Muscle of arm (tissue), 1 donor: ENCODE measurements at regions not wholly inside any gene's neighbourhood (a gene's known extent, or its start where the extent isn't known, plus 50 kb on each side); places are given as distances from the start of the nearest gene placed in this dataset.
A peak's percentile ranks its signal among the peaks of the same experiment; 100 is the strongest.

Source experiments
- DNase-seq: peaks from one replicate; pipeline ENCODE4 v3.0.0-alpha.2; 2013

GRCh38 chr11:101211407-101211975 lies 81.9 kb upstream of the PGR start:
- no peak for DNase-seq

DNA sequence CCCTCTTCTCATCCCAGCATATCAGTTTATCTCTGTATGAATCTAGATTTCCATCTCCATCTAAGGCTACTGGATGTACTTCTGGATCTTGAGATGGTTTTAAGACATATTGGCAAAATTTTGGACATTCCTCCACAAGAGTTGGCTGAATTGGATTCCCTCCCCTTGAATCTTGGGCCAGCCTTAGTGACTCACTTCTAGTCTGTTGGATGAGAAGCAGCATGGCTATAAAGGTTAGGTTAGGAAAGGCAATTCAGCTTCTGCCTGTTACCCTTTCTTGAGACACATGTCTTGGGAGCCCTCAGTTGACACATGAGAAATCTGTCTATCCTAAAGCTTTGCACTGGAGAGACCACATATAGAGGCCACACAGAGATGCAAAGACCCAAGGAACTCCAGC lies 73.0 kb upstream of the PGR start:
- no peak for DNase-seq

DNA sequence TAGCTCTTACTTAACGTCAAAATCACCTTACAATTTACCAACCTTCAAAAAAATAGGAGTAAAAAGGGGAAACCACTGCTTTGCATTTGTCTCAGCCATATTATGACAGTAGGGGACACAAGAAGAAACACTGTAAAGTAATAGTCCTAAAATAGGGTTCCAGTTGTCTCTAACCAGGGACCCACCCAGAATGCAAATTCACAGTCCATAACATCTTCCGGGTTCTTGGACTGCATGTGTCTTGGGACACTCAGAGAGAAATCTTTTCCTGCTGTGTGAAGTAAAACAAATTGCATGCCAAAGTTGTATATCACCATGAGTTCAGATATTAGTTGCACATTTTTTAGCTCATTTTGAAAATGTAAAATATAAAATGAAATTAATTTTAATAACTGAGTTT lies 69.8 kb upstream of the PGR start:
- no peak for DNase-seq

DNA sequence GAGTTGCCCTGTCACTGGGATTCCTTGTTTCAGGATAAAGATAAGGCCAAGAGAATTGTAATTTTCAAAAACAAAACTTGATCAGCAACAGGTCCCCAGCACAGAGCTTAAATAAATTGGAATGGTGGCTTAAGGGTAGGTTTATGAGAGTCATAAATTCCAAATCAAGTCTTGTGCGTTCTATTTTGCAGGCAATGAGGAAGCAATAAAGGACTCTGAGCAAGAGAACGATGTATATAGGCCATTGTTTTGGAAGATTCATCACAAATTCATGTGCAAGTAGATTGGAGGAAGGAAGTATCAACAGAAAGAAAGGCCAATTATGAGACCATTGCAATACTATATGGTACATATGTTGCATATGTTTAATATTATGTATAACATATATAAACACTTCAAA lies 65.7 kb upstream of the PGR start:
- DNase-seq = no peak

GRCh38 chr11:101188801-101189200 lies 59.2 kb upstream of the PGR start:
- no peak for DNase-seq

- no peak for DNase-seq
These were observed 58.6 kb upstream of the PGR start for GRCh38 chr11:101188173-101188572.

DNA sequence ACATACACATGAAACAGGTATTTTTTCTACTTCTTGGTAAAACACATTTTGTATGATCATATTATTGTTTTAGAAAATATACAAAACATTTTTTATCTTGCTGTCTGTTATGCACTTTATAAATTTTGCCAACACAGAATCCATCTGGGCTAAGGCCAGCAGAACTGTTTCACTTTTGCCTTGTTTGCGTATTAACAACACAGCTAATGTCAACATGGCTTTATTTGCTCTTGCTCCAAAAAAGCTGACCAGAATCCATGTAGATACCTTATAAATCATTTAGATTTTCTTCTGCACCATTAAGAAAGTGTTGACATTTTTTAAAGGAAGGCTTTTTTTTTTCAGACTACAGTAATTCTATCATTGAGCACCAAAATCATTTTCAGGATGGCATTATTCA lies 58.1 kb upstream of the PGR start:
- DNase-seq = peak; percentile 1

DNA sequence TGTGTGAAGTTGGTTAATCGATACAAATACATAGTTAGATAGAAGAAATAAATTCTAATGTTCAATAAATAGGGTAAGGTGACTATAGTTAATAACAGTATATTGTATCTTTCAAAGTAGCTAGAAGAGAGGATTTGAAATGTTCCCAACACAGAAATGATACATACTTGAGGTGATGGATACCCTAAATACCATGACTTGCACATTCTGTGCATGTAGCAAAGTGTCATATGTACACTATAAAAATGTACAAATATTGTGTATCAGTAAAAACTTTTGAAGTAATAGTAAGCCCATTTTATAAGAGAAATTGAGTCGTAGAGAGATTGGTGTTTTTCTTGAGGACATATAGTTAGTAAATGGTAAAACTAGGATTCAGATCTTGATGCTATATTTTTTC lies 56.4 kb upstream of the PGR start:
- DNase-seq = no peak

- DNase-seq = no peak
These were observed 52.9 kb upstream of the PGR start for GRCh38 chr11:101182467-101182866.

GRCh38 chr11:101180481-101180880 lies 50.9 kb upstream of the PGR start:
- DNase-seq = no peak
